ENCODE measurements at regions not wholly inside any gene's neighbourhood (a gene's known extent, or its start where the extent isn't known, plus 50 kb on each side); places are given as distances from the start of the nearest gene placed in this dataset.

DNA sequence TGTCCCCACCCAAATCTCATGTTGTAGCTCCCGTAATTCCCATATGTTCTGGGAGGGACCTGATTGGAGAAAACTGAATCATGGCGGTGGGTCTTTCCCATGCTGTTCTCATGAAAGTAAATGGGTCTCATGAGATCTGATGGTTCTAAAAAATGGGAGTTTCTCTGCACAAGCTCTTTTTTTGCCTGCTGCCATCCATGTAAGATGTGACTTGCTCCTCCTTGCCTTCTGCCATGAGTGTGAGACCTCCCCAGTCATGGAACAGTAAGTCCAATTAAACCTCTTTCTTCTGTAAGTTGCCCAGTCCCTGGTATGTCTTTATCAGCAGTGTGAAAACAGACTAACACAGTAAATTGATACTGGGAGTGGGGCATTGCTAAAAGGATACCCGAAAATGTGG lies 1218.4 kb upstream of the CITED2 start:
- no peak for TF ChIP-seq CTCF (IDR thresholded peaks at IDR 0.05; ENCODE audit: borderline replicate concordance)
- no peaks in the 10 kb centered on the region for H3K36me3 ChIP-seq
- H3K9me3 ChIP-seq (replicated peaks), result peaks cover under 1% of the 10 kb centered on the region
- H3K27me3 ChIP-seq (ENCODE audit: low read depth), result no peaks in the 10 kb centered on the region
- H3K4me3 ChIP-seq, result no peak overlapping the region
- DNase-seq, result no peak
- intact Hi-C loops (cut with micrococcal nuclease), result no loop called here
- no peaks in the 10 kb centered on the region for H3K4me1 ChIP-seq
- no peak overlapping the region for H3K27ac ChIP-seq (replicated peaks)

GRCh38 chr6:140590641-140591040 lies 1216.2 kb upstream of the CITED2 start:
- Histone ChIP-seq H3K36me3 (no peaks in the 10 kb centered on the region), H3K27me3 (ENCODE audit: low read depth) (no peaks in the 10 kb centered on the region), H3K4me3 (no peak overlapping the region), H3K9me3 (replicated peaks) (peaks cover 7% of the 10 kb centered on the region), H3K27ac (replicated peaks) (no peak overlapping the region), H3K4me1 (no peaks in the 10 kb centered on the region)
- TF ChIP-seq CTCF (IDR thresholded peaks at IDR 0.05; ENCODE audit: borderline replicate concordance), result no peak
- intact Hi-C loops (cut with micrococcal nuclease), result no loop called here
- DNase-seq, result no peak

GRCh38 chr6:140586426-140587061 lies 1212.1 kb upstream of the CITED2 start:
- Histone ChIP-seq H3K4me3 (no peak overlapping the region), H3K9me3 (replicated peaks) (peaks cover 7% of the 10 kb centered on the region), H3K36me3 (no peaks in the 10 kb centered on the region), H3K27ac (replicated peaks) (no peak overlapping the region), H3K27me3 (ENCODE audit: low read depth) (no peaks in the 10 kb centered on the region), H3K4me1 (no peaks in the 10 kb centered on the region)
- DNase-seq, result no peak
- no peak for TF ChIP-seq CTCF (IDR thresholded peaks at IDR 0.05; ENCODE audit: borderline replicate concordance)
- intact Hi-C loops (cut with micrococcal nuclease), result no loop called here

DNA sequence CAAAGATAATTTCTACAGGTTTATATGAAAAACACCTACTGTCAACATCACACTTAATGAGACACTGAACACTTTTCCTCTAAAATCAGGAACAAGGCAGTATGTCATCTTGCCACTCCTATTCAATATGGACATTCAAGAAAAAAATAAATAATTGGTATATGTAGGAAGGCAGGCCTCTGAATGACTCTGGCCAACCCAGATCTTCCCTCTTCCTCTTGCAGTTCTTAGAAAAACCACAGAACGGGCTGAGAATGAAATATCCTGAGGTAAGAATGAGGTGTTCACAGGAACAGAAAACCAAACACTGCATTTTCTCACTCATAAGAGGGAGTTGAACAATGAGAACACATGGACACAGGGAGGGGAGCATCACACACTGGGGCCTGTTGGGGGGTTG lies 1207.2 kb upstream of the CITED2 start:
- no peak for DNase-seq
- Histone ChIP-seq H3K4me3 (no peak overlapping the region), H3K27me3 (ENCODE audit: low read depth) (no peaks in the 10 kb centered on the region), H3K9me3 (replicated peaks) (no peaks in the 10 kb centered on the region), H3K4me1 (no peaks in the 10 kb centered on the region), H3K36me3 (no peaks in the 10 kb centered on the region), H3K27ac (replicated peaks) (no peak overlapping the region)
- no peak for TF ChIP-seq CTCF (IDR thresholded peaks at IDR 0.05; ENCODE audit: borderline replicate concordance)
- intact Hi-C loops (cut with micrococcal nuclease), result no loop called here

DNA sequence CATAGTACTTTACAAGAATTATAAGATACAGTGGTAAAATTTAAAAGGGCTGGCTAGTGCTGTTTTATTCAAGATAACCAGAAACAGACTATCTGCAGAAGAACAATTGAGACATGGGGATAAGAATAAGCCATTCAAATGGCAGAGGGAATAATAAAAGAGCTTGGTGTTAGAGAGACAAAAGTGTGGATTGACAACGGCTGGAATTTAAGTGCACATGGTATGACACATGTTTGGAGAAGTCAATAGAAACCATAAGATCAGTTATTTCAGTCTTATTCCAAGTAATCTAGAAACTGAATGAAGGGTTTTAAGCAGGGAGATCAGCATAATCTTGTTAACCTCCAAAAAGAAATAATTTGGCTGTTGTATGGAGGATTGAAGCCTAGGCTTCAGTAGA lies 1205.5 kb upstream of the CITED2 start:
- Histone ChIP-seq H3K4me1 (no peaks in the 10 kb centered on the region), H3K27ac (replicated peaks) (no peak overlapping the region), H3K27me3 (ENCODE audit: low read depth) (no peaks in the 10 kb centered on the region), H3K4me3 (no peak overlapping the region), H3K36me3 (no peaks in the 10 kb centered on the region), H3K9me3 (replicated peaks) (no peaks in the 10 kb centered on the region)
- intact Hi-C loops (cut with micrococcal nuclease), result no loop called here
- no peak for DNase-seq
- no peak for TF ChIP-seq CTCF (IDR thresholded peaks at IDR 0.05; ENCODE audit: borderline replicate concordance)
